Central memory CD4-positive, alpha-beta T cell (primary cell): ENCODE measurements at regions not wholly inside any gene's neighbourhood (a gene's known extent, or its start where the extent isn't known, plus 50 kb on each side); places are given as distances from the start of the nearest gene placed in this dataset.
"Not testable (repeated sequence)": the region's sequence is repeated elsewhere in the genome, so short reads cannot be mapped to it uniquely, and the experiment has no call there.

Experiments used
- DNase-seq: peaks from one replicate; pipeline ENCODE4 v3.0.0; 2022

GRCh38 chr7:115338016-115338415 lies 416.1 kb downstream of the MDFIC start:
- no peak for DNase-seq

DNA sequence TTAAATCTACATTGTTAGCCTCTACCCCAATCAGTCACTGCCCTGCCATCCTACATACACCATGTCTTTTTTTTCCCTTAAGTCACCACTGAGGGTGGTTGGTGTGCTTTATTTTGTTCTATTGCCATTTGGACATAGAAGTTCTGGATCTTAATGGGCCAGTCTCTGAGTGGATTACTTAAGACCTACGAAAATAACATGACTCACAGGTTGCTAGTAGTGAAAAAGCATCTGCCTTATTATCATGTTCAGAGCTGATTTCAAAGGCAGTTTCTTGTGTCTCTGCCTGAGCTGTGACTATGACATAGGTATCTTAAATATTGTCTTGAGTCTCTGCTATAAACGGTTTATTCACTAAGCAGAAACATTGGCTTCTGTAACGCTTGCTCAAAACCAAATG lies 410.8 kb downstream of the MDFIC start:
- DNase-seq: no peak

DNA sequence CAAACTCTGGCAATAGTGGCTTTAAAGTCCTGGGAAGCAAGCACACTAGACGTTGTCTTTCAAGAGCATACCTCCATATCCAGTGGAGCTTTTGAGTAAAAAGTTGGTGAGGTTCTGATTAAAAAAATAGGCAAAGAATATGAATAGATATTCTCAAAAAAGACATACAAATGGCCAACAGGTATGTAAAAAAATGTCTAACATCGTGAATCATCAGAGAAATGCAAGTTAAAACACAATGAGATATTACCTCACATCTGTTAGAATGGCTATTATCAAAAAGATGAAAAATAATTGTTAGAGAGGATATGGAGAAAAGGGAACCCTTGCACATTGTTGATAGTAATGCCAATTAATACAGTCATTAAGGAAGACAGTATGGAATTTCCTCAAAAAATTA lies 407.1 kb downstream of the MDFIC start:
- no peak for DNase-seq

GRCh38 chr7:115328018-115328417 lies 406.1 kb downstream of the MDFIC start:
- DNase-seq: no peak

GRCh38 chr7:115327326-115327725 lies 405.4 kb downstream of the MDFIC start:
- DNase-seq: no peak

DNA sequence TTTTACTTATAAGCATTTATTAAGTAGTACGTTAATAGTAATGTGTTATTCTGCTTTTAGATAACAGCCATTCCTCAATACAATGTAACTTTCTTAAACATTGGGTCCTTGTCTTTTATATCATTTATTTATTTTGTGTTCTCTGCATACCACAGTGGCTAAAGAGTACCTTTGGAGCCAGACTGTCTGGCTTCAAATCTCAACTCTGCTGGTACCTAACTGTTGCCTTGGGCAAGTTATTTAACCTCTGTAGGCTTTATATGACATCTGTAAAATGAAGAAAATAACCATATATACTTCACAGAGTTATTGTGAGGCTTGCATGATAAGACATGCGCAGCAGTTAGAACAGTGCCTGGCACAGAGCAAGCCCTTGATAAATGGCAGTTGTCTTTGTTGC lies 397.6 kb downstream of the MDFIC start:
- DNase-seq: no peak

- not testable (repeated sequence) for DNase-seq
Observed at GRCh38 chr7:115310316-115310715, 388.4 kb downstream of the MDFIC start.

- DNase-seq: no peak
Observed at GRCh38 chr7:115306586-115306985, 384.7 kb downstream of the MDFIC start.

DNA sequence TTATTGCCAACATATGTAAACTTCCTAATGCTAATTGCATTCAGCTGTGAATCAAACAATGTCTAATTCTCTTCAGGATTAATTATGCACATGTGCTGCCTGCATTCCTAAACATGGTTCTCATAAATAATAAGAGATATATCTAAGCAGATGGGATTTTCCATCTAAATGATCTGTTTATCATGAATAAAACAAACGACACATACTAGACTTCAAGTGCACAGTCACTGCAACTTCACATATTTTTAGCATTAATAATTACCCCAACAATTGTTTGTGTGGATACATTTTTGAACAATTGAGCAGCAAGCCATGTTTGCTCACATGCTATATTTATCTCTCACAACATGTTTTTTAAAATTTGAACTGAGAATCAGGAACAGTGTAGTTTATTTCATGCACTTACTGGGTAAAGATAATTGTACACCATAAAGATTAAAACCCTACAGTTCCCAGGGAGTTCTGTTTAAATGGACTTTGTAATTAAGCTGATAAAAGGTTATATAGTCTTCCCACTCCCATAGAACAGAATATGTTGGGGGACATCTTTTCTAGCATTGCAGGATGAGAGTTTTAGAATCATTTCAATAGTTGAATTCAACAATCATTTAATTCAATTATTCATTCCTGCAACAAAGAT lies 378.5 kb downstream of the MDFIC start:
- no peak for DNase-seq

DNA sequence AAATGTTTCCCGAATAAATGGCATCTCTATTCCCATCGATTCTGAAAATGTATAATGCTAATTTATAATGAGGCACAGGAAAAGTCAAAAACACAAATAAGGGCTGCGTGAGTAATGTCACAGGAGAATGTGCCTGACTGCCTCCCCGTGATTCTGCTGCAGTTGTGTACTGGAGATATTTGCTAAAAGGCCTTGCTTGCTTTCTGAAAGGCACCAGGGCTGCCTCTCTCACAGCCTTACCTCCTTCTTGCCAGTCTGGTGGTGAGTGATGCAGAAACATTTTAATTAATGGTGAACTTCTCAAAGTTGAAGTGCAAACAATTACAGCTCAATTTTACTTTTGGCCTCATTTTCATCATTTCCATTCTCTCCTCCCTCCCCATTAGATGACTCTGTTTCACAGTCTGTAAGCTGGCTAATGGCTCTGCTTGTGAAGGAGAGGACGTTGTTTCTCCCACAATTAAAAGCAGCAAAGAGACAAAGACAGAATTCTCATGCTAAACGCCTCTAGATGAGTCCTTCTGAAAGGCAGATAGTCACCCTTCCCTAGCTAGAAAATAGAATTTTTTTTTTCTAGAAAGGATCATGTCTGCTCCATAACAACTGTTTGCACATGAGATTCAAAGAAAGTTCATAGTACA lies 377.6 kb downstream of the MDFIC start:
- no peak for DNase-seq

DNA sequence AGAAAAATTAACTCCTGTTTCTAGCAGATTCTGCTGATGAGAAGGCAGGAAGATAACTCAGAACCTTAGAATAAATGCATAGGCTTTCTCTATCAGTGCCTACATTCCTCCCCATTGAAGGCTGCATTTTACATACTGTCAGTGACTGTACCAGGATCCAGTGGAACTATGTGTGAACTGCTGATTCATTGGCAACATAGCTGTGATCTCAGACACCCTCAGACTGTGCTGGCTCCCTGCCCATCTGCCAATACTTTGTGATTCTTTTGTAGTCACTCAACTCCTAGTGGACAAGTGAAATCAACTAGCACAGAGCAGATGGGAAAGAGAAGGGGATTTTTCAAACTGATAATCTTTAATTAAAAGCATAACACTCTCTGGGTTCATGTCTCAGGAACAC lies 375.8 kb downstream of the MDFIC start:
- no peak for DNase-seq

DNA sequence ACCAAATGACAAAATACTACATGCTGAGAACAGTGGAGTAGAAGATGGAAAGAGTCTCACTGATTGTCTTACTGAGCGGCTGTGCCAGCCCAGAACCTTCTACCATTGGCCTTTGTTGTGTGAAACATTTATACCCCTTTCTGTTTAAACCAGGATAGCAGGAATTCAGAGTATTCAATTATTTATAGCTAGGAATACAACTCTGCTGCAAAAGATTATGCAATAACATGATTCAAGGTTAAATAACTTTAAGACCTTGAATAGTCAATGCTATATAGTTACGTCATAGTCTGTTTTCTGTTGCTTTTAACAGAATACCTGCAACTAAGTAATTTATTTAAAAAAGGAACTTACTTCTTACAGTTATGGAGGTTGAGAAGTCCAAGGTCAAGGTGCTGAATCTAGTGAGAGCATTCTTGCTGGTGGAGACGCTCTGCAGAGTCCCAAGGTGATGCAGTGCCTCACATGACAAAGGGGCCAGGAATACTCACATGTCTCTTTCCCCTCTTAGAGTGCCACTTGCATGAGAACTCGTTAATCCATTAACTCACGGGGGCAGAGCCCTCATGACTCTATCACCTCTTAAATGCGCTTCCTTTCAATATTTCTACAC lies 371.8 kb downstream of the MDFIC start:
- no peak for DNase-seq

DNA sequence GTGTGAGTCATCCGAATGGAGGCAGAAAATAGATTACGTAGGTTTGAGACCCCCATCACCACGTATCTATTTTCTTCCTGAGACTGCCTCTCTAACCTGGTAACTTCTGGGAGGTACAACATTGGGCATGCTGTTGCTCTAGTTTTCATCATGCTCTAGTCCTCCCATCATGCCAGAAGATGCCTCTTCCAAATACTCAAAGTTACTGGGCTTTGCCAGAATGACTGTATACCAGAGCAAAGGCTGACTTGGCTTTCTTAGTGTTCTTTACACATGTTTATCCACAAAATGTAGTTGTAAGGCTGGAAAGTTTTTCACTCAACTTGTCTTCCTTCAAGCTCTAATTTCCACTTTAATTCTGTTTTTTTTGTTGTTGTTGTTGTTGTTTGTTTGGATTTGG lies 370.5 kb downstream of the MDFIC start:
- no peak for DNase-seq

GRCh38 chr7:115289971-115290370 lies 368.1 kb downstream of the MDFIC start:
- no peak for DNase-seq

DNA sequence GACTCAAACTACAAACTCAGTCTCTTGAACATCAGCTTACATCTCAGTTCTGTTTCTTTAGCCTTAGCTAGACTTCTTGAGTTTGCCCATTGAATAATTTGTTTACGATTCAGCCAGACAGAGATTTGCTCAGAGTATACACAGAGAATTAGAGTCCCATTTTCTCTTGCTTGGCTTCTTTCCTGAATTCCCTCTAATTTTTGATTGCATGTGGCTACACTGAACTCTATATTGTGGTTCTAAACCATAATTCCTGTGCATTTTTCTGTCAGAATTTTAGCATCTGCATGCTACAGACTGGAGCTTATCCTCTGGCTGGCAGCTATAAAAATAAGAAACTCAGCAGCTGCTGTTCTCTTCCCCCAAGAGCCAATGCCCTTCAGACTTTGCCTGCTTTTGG lies 354.9 kb downstream of the MDFIC start:
- no peak for DNase-seq

- not testable (repeated sequence) for DNase-seq
Observed at GRCh38 chr7:115273855-115274254, 352.0 kb downstream of the MDFIC start.

- DNase-seq: no peak
Observed at GRCh38 chr7:115273139-115273772, 351.4 kb downstream of the MDFIC start.

- no peak for DNase-seq
Observed at GRCh38 chr7:115271332-115272235, 349.7 kb downstream of the MDFIC start.

- no peak for DNase-seq
Observed at GRCh38 chr7:115269486-115269885, 347.6 kb downstream of the MDFIC start.

- DNase-seq: no peak
Observed at GRCh38 chr7:115267503-115267902, 345.6 kb downstream of the MDFIC start.

- no peak for DNase-seq
Observed at GRCh38 chr7:115260381-115260780, 338.5 kb downstream of the MDFIC start.

- no peak for DNase-seq
Observed at GRCh38 chr7:115252461-115252860, 330.6 kb downstream of the MDFIC start.

DNA sequence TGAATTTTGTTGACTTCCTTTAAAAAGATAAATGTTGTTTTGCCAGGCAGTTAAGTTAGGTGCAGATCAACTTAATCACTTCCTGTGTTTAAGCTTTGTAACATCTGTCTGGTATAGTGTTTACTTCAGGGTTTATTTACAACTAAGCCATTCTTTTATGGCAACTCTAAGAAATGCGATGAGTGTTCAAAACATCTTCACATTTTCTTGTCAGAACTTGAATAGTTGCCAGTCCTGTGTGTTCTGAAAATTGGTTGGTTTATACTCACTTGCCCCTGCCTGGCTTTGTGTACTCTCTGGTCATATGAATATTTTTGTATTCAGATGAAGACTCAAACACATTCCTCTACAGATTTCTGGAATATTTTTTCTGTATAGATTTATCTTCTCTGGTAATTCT lies 327.2 kb downstream of the MDFIC start:
- DNase-seq: no peak
